Hippocampal formation (tissue), 2 donors: ENCODE measurements at regions not wholly inside any gene's neighbourhood (a gene's known extent, or its start where the extent isn't known, plus 50 kb on each side); places are given as distances from the start of the nearest gene placed in this dataset.
"Not testable (repeated sequence)": the region's sequence is repeated elsewhere in the genome, so short reads cannot be mapped to it uniquely, and the experiment has no call there.

Source experiments
- DNase-seq, 2 donors: peaks; one replicate each; lab custom pipeline; 2025; lab: John Stamatoyannopoulos, UW

DNA sequence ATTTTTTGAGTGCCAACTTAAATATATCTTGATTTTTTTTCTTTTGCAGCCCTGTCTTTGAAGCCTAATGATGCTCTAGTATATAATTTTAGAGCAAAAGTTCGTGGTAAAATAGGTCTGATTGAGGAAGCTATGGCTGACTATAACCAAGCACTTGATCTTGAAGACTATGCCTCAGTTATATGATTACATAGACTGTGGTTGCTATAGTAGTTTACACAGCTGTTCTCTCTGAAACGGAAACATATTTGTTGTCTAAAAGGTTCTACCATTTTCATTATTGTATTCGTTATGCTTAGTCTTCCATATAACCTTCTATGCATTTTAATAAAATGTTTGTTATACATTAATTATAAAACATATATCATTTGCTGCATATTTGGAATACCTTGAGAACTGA, 246.7 kb downstream of the TTC6 start:
- DNase-seq = no peak

DNA sequence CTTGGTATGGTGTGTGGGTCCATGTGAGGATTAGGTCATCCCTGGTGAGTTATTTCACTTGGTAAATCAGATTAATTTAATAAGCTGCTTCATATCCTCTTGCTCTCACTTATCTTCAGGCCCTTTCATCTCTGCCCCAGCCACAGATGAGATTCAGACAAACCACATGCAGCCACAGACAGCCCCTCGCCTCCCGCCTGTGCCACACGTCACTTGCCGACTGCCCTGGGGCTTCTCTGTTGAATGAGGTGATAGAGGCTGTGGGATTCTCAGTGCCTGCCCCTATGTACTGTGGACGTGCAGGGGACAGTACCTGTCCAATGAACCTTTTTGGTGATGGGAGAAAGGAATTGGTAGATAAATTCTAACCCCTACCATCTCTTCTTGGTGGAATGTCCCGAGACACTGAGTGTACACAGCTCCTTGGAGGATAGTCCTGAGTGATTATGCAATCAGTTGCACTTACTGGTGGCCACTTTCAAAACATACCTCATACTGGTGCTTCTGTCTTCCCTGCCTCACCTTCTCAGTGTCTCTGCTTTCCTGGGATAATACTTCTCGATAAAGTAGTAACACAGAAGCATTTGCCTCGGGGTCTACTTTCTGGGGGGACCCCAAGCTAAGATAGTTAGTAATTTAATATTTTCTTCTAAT, 248.7 kb downstream of the TTC6 start:
- DNase-seq = no peak

DNA sequence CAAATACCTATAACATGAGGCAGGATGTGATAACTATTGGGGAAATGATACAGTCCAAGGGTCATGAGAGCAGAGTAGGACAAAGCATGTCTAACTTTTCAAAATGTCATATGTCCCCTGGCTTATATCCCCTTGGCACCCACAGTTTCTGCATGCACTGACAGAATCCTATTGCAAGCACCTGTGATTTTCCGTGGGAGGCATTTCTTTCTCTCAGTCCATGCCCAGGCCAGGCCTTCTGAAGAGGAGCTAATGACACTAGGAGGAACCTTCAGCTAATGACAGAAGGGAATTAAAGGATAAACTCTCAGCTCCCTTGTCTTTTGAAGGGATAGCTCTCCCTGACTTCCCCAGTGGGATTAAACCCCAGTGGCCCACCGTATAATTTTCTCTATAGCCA, 249.2 kb downstream of the TTC6 start:
- no peak for DNase-seq

DNA sequence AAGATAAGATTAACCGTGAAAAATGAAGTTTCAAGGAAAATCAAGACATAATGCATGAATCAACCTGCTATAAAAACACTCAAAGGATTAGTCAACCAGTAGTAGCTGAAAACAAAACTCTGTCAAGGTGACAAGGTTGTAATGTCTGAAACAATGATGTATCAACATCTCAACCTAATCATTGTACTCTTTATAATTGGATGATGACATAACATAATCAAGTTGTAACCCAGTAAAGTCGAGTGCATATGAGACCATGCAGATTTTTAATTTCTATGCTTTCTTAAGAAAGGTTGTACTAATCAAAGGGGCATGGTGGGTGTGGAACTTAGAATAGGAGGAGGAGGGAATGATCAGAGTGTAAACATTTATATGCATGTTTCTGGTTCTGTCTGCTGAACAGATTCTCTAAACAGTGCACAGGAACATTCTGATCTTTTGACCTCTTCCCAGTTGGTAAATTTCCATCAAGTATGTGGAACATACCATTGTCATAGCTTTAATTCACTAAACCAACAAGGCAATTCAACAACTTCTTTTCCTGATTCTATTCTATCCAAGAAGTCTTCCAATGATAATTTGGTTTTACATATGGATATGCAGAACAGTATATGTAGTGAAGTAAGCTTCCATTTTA, 253.7 kb downstream of the TTC6 start:
- DNase-seq = no peak

DNA sequence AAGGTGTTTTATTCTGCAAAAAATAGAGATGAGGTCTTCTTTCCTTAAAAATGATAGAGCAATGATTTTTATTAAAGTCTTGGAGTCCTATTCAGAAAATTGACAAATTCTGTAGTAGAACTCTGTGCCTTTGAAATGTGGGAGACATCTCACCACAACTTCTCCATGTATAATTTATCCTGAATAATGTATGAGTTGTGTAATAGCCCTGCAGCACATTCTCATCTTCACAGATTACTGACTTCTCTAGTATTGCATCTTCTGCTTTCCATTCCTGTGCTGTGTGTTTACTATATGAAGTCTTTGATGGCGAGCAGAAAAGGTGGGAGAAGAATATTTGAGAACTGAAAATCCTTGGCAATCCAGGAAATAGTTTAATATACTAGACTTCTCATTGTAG, 255.6 kb downstream of the TTC6 start:
- no peak for DNase-seq

DNA sequence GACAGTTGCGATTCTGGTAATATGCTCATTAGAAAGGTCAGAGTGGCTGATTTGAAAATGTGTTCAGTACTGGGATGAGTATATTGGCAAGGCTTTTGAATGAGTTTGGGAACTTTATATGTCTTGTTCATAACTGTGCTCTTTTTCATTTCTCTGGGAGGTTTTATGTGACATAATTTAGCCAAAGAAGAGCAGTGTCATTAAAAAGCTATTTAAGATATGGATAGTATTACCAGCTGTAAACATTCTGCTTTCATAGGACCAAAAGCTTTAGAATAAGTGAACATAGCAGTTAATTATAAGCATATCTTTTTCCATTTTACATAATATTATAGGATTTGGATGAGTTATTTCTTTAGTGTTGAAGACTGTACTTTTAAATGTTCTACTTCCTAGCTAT, 260.4 kb downstream of the TTC6 start:
- DNase-seq = no peak

DNA sequence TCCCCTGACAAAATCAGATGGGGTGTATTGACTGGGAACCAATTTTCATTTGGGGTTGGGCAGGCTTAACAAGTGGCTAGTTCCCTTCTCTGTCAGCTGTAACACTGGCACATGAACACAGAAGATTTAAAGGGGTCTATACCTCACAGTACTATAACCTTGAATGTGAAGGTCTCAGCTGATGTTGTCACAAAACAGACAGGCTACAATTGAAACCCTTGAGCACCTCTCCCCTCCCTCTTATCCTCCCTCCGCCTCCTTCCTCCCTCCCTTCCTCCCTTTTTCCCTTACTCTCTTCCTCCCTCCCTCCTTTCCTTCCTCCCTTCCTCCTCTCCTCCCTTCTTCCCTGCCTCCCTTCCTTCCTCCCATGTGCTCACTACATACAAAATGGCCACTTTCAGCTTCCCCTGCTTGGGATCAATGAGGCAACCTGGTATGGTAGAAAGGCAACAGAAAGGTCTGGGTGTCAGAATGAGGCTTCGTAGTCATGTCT, 262.4 kb downstream of the TTC6 start:
- DNase-seq = no peak

DNA sequence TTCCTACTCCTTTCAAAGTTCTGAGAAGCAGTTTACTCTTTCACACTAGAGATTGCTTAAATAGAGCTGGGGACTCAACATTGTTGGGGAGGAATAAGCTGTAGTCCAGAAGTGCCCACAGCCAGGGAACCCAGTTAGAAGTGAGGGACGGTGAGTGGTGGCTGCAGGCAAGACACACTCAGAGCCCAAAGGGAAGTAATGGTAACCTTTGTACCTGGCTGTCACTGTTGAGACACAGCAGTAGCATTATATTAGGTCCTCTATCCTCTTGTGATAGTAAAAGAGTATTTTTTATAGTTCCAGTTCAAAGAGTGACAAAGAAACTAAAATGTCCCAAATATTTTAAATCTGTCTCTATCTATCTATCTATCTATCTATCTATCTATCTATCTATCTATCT, 263.3 kb downstream of the TTC6 start:
- no peak for DNase-seq

DNA sequence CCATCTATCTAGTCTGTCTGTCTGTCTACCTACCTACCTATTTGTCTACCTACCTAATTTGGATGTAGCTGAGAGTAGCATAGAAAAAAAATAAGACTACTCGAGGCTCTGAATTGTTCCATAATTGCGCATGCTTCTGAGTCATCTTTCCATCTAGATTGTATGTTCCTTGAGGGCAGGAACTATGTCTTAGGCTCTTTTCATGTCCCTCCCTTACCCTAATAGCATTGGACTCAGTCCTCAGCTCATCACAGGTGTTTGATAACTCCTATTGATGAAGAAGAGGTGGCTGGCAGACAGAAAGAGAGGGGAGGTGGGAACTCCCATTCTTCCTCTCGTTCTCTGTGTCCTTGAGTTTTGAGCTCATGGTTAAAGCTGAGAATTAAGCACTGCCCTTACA, 263.7 kb downstream of the TTC6 start:
- no peak for DNase-seq

DNA sequence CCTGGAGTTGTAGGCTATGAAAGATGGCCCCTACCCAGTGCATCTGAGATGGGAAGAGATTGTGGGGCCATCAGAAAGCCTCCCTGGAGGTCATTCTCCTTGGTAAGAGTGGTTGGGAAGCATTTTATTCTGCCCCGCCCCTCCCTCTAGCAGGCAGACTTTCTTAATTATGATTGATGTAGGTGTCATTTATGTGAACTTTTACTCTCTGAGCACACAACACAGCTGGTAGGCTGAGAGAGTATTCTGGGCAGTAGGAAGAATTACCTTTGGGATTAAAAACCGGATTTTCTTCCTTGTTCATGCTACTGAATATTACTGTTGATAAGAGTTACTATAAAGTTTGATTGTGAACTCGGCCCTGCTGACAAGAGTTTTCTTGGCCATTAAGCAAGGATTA, 266.8 kb downstream of the TTC6 start:
- no peak for DNase-seq

DNA sequence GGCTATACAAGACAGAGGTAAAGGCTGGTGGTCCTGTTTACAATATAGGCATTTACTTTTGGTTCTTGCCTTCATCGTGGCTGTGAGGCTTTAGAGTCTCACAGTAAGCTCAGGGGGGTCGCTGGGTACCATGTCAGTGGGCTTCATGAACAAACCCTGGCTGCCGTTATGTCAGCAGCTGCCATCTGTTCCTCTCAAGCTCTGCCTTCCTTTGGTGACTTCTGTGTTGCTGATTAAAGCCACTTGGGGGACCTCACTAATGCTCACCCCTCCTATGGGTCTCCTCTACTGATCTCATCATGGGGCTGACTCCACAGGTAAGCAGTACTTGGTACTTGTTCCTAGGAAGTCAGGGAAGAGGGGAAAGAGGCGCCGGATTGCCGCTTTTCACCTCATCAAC, 268.7 kb downstream of the TTC6 start:
- no peak for DNase-seq

DNA sequence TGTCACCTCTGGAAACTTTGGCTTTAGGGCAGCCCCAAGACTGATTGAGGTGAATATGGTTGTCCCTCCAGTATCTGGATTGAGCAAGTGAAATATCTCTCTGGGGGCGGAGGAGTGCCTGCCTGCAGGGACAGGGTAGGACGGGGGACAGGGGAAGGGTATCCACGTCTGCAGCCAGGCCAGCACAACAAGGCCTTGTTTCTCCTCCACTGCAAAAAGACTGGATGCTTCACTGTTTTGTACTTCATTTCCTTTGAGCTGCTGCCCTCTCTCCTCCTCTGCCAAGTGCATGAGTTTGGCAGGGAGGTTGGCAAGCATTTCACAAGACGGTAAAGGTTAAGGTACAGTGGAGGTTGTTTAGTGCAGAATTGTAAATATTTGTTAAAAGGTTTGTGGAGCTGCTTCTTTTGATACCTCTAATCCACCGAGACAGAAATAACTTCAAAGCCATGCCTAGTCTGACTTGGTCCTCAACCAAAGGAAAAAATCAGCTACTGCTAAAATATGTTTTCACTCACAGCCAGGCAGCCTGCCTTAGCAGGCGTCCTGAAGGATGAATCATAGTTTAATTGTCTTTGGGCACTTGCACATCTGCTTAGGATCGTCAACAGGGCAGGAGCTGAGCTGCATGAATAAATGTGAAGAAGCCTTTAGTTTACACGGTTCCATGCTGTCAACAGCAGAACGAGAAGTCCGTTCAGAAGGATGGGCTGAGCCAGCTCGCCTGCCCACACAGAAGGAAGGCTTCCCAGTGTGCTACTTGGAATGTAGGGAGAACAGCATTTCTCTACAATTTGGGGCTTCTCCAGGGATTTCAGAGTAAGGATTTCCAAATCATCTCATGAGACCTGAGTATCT, 269.7 kb downstream of the TTC6 start:
- peak in 1 of 2 donors; percentile 43 for DNase-seq

DNA sequence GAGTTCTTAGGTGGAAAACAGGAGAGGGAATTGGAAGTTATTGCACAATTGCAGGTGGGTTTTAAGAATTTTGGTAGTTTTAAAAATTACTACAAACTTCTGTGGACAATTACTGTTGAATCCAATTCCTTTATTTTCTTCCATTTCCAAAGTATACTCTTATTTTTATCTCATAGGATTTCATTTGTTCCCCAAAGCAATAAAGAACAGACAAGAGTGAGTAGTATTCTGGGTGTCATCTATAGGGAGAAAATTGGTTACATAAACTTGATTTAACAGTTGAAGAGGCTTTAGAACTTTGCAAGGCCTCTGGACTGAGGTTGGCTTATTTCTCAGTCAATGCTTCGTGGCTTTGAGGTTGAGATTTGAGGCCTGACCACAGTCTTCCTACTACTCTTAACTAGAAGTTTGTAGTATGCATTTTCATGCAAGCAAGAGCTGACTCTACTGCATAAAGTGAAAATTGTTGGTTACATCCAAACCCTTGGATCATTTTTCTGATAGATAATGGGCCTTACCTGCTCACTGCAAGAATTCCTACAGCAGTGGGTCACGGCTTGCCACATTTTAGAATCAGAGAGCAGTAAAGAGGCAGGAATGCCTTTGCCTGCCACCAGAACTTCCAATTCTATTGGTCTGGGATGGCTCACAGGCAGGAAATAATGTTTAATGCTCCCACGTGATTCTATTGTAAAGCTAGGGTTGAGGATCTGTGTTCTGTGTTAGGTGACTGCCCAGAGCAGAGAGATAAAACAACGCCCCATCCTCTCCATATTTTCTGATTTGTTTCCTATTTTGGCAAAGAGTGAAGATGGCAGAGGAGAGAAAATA, 270.5 kb downstream of the TTC6 start:
- no peak for DNase-seq

DNA sequence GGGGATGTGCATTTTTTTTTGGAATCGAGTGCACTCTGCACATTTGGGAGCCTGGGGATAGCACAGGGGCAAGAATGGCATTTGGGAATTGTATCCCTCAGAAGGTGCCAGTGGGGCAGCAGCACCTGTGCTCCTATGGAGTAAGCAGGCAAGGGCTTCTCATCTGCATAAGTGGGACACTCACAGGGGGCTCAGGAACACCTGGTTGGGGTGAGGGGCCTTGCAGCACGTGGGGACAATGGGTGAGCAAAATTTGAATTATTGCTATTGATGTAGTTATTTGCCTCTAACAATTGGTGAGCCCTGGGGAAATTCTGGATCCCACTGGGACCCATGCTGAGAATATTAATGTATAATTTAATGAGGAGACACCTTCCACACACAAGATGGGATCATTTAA, 274.2 kb downstream of the TTC6 start:
- DNase-seq = no peak

DNA sequence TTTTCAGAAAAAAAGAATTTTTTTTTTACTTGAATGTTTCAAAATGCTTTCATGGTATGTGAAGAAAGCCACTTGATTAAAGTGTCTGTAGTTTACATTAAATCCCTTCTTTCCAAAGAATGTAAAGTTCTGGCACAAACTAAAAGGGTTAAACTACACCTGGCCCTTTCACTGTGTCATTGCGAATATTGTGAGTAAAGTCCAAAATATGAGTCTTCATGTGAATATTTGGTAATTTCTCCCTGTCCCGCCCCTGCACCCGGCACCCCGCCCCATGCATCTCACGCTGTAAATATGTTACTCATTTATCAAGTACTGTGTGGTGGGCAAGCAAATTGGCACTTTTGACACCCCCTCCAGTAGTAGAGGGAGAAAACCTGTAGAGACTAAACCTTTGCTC, 274.7 kb downstream of the TTC6 start:
- DNase-seq = no peak

DNA sequence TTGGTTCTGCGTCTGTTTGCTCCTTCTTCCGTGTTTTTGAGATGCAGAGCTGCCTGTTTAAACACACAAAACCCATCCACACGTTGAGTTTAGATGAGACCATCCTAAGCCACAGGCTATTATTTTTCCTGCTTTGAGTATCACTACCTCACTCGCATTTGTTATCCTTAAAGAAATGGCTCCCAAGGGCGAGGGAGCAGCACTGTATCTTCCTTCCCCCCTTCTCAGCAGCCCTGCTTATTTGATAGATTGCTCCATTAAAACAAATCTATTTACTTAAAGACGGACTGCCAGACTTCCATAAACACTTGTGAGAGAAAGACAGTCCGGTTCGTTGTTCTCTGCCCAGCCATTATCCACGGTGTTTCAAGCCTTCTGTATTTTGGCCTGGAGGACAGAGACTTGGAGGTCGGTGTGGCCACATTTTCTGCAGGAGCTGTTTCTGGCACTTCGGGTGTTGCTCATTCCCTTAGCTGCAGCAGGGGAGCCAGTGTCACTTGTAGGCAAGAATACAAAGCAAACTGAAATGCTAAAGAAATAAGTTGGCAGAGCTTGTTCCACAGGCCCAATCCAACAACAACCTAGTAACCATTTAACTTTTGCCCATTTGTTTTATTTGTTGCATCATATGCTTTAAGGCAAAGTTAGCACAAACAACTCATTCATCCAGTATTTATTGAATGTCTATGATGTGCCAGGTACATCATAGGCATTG, 275.4 kb downstream of the TTC6 start:
- DNase-seq = no peak

DNA sequence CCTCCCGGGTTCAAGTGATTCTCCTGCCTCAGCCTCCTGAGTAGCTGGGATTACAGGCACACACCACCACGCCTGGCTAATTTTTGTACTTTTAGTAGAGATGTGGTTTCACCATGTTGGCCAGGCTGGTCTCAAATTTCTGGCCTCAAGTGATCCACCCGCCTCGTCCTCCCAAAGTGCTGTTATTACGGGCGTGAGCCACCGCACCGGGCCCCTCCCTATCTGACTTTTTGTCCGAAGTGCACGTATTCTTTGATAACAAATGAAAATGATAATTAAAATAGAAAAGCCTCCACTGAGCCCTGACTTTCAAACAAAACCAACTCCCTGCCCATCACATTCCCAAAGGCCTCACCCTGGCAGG, 278.6 kb downstream of the TTC6 start:
- DNase-seq = not testable (repeated sequence)

DNA sequence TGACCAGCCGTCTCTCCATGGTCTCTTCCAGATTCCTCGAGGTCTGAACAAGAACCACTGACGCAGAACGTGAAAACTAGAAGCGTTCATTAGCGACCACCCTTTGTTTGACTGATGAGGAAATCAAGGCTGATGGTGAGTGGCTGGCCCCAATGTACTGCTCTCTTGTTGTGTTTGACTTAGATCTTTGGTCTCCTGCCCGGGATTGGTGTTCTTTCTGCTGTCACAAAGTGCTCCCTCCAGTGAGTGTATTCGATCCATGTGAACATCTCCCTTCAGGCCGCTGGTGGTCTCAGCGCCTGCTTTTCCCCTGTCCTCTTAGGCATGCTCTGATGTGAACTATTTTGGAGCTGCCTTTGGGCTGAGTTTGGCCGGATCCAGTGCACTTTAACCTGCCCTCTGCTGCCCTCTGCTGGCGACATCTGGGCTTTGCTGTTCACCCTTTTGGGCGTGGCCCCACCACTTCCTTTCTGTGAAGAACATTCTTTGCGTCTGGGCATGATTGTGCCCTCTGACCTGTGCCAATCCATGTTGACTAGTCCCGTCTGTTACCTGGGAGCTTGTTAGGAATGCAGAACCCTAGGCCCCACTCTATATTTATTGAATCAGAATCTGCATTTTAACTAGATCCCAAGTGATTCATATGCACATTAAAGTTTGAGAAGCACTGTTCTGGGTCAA, 279.1 kb downstream of the TTC6 start:
- peak; percentile 23 to 54 for DNase-seq

DNA sequence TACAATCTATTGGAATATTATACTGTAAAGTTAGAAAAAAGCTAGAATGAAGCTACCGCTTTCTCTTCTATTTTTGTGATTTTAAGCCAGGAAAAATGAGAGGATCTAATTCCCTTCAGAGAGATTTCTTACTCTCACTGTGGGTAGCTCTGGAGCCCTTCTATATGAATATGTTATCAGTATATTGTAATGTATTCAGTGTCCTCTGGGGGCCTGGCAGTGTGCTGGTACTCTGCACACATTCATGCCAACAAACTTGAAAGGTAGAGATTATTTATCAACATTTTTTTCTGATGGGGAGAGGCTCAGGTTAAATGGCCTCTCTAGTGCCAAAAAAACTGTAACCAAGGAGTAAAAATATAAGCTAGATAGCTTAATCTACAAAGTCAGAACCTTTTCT, 292.8 kb downstream of the TTC6 start:
- no peak for DNase-seq

DNA sequence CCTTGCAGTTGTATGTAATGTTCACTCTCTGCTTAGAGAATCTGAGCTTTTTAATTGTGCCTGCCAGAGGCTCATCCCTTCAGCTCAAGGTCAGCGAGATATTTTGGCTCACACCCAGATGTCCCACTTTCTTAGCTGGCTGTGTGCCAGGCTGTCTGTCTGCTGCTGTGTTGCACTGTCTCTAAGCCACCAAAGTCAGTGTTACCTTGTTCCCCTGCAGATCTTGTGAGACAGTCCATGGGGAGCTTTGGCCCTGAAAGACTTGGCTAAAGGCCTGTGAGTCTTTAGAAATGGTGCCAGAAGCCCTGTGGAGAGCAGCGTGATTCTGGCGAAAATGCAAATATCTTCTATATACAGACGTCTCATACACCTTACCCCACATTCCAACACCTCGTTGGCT, 293.7 kb downstream of the TTC6 start:
- no peak for DNase-seq

DNA sequence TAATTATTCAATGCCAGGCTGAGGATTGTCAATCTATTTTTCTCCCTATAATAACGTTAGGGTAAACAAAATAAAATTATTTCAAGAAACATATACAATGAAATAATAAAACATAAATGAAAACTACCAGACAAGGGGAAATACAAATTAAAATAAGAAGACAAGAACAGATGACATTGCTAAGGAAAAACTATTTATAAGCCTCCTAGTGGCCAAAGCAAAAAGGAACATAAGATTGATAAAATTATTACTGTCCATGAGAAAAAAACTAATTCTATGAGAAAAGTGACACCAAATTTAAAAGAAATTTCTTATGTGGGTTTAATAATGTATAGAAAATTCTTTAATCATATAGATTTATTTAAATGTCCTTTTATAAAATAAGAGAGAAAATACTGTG, 294.7 kb downstream of the TTC6 start:
- no peak for DNase-seq
